ENCODE measurements at regions not wholly inside any gene's neighbourhood (a gene's known extent, or its start where the extent isn't known, plus 50 kb on each side); places are given as distances from the start of the nearest gene placed in this dataset.

GRCh38 chr10:35758076-35758475 lies 116.0 kb upstream of the FZD8 start:
- no peak for DNase-seq

DNA sequence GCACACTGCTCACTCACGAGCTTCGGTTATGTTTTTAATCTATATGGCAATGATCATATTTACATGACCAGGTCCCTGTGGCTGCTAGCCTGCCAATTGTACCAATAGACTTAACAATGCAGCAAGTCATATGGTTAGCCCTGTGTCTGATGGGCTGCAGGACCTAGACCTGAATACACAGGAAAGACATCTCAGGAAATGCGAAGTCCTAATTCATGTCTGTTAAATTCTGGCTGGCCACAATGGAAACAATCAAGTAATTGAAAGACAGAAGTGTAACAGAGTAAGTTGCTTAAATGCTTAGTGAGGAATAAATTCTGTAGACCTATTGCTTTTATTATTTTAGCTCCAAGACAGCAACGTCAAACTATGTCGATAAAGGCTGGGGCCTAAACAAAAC lies 112.4 kb upstream of the FZD8 start:
- DNase-seq: no peak

DNA sequence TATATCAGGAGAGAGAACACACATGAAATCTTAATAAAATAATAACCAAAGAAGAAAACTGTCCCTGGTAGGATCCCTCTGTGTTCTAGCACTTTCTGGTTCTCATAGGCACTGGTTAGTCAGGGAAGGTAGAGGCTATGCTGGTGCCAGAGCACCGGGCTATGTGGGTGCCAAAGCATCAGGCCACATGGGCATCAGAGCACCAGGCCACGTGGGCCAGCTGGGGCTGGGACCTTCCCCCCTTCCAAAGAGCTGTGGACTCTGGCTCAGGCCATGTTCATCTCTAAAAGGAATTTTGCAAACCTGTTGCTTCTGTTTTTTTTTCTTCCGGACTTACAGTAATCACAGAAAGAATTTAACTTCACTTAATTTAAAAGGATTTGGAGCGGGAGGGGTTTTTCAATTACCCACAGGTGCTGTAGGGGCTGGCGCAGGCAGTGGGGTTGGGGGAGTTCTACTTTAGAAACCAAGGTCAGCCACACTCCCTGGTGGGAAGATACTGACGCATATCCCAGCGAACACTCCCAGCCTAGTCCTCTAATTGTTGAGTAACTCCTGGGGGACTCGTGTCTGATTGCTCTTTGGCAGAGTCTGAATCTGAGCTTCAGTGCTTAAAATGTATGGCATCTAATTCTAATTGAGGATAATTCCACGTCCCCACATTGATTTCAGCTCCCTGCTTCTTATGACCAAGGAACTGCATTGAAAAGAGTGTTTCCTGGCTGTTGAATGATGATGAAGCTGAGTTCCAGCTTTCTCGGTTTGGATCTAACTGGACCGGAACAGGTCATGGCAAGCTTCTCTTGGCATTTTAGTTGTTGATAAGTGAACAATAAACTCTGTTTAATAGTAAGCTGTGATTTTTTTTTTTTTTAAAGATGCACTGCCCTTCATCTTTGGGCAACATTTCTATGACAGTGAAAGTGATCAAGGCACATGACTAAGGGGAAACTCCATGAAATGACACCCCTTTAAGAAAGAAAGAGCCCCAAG lies 110.7 kb upstream of the FZD8 start:
- DNase-seq: peak; percentile 27

GRCh38 chr10:35751347-35751746 lies 109.3 kb upstream of the FZD8 start:
- DNase-seq: no peak

- no peak for DNase-seq
These were observed 107.1 kb upstream of the FZD8 start for GRCh38 chr10:35749230-35749629.

GRCh38 chr10:35745617-35746403 lies 103.7 kb upstream of the FZD8 start:
- DNase-seq: no peak

- no peak for DNase-seq
These were observed 101.8 kb upstream of the FZD8 start for GRCh38 chr10:35743851-35744250.

- no peak for DNase-seq
These were observed 101.3 kb upstream of the FZD8 start for GRCh38 chr10:35743351-35743750.

- peak; percentile 28 for DNase-seq
These were observed 97.9 kb upstream of the FZD8 start for GRCh38 chr10:35739998-35740397.

DNA sequence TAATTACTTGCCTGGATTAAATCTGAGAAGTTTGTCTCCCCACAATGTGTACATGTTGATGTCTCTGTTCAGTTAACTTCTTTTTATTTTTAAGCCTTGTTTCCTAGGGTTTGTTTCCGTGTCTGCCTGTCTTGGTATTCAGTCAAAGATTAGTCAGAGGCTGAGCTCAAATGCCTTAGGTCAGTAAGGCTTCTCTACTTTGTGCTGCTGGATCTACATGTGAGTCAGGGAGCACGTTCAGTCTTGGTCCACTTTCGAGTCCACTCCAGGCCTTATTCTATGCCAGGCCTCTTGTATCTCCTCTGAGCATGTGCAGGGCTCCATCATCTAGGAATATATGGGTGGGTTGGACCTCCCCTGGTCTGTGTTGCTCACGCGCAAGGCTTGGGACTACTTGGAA lies 93.3 kb upstream of the FZD8 start:
- peak; percentile 48 for DNase-seq

DNA sequence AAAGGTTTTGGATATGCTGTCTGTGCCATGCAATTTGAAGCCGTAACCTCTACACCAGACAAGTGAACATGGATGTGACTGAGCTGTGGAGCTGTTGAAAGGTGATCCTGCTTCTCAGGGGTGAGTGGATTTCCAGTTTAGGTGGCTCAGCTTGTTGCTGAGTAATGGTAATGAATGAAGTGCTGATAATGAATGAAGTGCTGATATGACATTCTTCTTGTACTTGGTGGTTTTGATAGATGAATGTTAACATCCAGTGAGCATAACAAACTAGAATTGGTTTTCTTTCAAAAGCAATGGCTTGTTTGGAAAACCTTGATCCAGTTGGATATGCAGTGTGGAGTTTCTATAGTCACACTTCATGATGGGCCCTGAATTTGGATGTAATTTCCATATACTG lies 89.7 kb upstream of the FZD8 start:
- DNase-seq: no peak

GRCh38 chr10:35728341-35728740 lies 86.2 kb upstream of the FZD8 start:
- DNase-seq: no peak

GRCh38 chr10:35726846-35727245 lies 84.8 kb upstream of the FZD8 start:
- DNase-seq: no peak

DNA sequence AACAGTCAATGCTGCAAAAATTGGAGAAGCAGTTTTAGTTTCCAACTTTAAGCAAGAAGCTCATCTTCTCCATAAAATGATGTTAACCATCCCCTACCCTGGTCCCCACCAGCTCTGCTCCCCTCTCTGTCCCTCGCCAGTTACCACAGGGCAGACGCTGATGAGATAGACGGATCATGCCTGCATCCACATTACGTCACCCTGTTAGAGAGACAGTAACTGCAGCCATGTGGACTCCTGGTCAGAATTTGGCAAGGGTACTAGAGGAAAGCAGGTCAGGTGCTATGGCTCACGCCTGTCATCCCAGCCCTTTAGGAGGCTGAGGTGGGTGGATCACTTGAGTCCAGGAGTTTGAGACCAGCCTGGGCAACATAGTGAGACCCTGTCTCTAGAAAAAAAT lies 81.9 kb upstream of the FZD8 start:
- DNase-seq: no peak

DNA sequence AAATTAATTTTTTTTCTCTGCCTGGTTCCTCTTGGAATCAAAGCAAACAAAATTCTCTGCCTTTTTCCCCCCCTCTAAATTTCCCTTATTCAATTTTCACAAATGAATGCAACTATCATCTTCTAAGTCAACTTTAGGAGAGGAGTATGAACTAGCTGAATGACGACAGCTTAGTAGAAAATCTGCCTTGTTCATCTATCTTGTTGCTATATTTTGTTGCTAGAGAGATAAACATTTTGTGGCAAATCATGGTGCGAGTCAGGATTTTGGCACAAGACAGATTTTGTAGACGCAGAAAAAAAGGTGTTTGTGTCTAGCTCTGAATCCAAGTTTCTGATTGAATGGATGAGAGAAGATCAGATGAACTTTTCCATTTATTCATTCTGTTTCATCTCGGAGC lies 81.0 kb upstream of the FZD8 start:
- DNase-seq: no peak

GRCh38 chr10:35722636-35723035 lies 80.5 kb upstream of the FZD8 start:
- DNase-seq: no peak

DNA sequence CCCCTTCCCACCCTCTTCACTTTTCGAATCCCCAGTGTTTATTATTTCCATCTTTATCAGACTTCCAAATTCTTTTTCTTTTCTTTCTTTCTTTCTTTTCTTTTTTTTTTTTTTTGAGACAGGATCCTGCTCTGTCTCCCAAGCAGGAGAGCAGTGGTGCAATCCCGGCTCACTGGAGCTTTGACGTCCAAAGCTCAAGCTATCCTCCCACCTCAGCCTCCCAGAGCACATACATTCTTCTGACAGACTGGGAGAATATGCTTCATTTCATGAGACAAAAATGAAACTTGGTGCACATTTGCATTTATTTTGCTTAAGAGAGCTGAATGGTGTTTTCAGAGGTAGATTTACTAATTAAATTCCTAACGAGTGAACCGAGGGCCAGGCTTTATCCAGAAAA lies 80.1 kb upstream of the FZD8 start:
- DNase-seq: no peak

- no peak for DNase-seq
These were observed 78.3 kb upstream of the FZD8 start for GRCh38 chr10:35720366-35720765.

- DNase-seq: no peak
These were observed 74.7 kb upstream of the FZD8 start for GRCh38 chr10:35716776-35717175.

GRCh38 chr10:35712486-35712885 lies 70.4 kb upstream of the FZD8 start:
- no peak for DNase-seq

DNA sequence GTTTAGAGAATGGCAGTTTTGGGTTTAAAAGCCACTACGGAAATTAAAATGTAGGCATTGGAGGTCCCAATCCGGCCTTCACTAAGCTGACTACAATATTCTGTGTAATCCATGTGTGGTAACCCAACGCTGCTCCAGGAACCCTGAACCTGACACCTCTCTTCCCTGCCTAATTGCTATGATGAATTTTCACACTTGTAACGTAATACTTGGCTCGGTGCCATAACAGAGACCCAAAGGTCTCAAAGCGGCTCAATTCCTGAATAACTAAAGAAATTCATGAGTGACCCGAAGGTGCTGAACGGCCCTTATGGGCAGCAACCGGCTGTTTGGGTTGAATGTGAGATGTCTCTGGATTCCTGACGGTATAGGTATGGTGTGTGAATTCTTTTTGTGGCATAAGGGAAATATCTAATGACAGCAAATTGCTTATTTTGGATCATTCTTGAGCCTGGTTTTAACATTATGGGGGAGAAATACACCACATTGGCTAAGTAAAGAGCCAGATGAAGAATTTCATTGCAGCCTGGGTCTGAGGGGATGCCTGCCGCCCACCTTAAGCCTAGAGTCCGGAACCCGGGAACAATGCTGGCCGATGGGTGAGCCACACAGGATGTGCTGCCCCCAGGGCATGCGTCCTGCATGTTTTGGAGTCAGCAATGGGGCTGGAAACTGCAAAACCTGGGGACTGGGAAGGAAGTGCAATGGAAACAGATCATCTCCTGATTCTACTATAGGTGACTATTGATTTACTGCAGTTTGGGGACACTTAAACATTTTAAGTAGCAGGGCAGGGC lies 69.7 kb upstream of the FZD8 start:
- DNase-seq: no peak

GRCh38 chr10:35707642-35708425 lies 65.7 kb upstream of the FZD8 start:
- peak; percentile 35 for DNase-seq
